GM19372 (cell line): ENCODE measurements at regions not wholly inside any gene's neighbourhood (a gene's known extent, or its start where the extent isn't known, plus 50 kb on each side); places are given as distances from the start of the nearest gene placed in this dataset.

Source experiments
- ATAC-seq: cut with Tn5 transposase; IDR thresholded peaks from one replicate; pipeline ENCODE4 v1.9.1; 2021; ENCODE audit warnings: mild to moderate bottlenecking, low read depth, moderate library complexity; ENCODE audit not compliant: unreplicated experiment

- ATAC-seq: no peak
Observed at GRCh38 chr11:107222431-107222830, 204.2 kb upstream of the GUCY1A2 start.

- ATAC-seq: no peak
Observed at GRCh38 chr11:107221748-107222285, 203.5 kb upstream of the GUCY1A2 start.

- ATAC-seq: no peak
Observed at GRCh38 chr11:107218123-107219013, 200.1 kb upstream of the GUCY1A2 start.

- ATAC-seq: no peak
Observed at GRCh38 chr11:107217444-107217843, 199.2 kb upstream of the GUCY1A2 start.

GRCh38 chr11:107215010-107215409 lies 196.7 kb upstream of the GUCY1A2 start:
- no peak for ATAC-seq

- no peak for ATAC-seq
Observed at GRCh38 chr11:107203656-107204055, 185.4 kb upstream of the GUCY1A2 start.

- ATAC-seq: no peak
Observed at GRCh38 chr11:107202241-107202640, 184.0 kb upstream of the GUCY1A2 start.

GRCh38 chr11:107198490-107199007 lies 180.3 kb upstream of the GUCY1A2 start:
- ATAC-seq: no peak

GRCh38 chr11:107197932-107198331 lies 179.7 kb upstream of the GUCY1A2 start:
- no peak for ATAC-seq

GRCh38 chr11:107196732-107197131 lies 178.5 kb upstream of the GUCY1A2 start:
- ATAC-seq: no peak

GRCh38 chr11:107184986-107185385 lies 166.7 kb upstream of the GUCY1A2 start:
- no peak for ATAC-seq

- no peak for ATAC-seq
Observed at GRCh38 chr11:107183953-107184352, 165.7 kb upstream of the GUCY1A2 start.

- ATAC-seq: no peak
Observed at GRCh38 chr11:107182978-107183377, 164.7 kb upstream of the GUCY1A2 start.

- ATAC-seq: no peak
Observed at GRCh38 chr11:107180236-107180635, 162.0 kb upstream of the GUCY1A2 start.

- no peak for ATAC-seq
Observed at GRCh38 chr11:107179829-107180228, 161.6 kb upstream of the GUCY1A2 start.

GRCh38 chr11:107177106-107177477 lies 158.8 kb upstream of the GUCY1A2 start:
- ATAC-seq: no peak

- no peak for ATAC-seq
Observed at GRCh38 chr11:107176148-107177105, 158.2 kb upstream of the GUCY1A2 start.

GRCh38 chr11:107174856-107175255 lies 156.6 kb upstream of the GUCY1A2 start:
- ATAC-seq: no peak

GRCh38 chr11:107172996-107173395 lies 154.7 kb upstream of the GUCY1A2 start:
- ATAC-seq: no peak

- ATAC-seq: no peak
Observed at GRCh38 chr11:107157809-107158187, 139.5 kb upstream of the GUCY1A2 start.
